Stimulated activated CD8-positive, alpha-beta memory T cell treated with anti-CD3 and anti-CD28 coated beads, Interleukin-7, amount 100 ng/mL, for 48 hours (primary cell): ENCODE measurements at regions not wholly inside any gene's neighbourhood (a gene's known extent, or its start where the extent isn't known, plus 50 kb on each side); places are given as distances from the start of the nearest gene placed in this dataset.

Experiments
- DNase-seq, 2 donors: peaks; one replicate each; pipeline ENCODE4 v3.0.0-alpha.2; 2020; ENCODE audit warnings: low read depth in 1 of 2; ENCODE audit errors: extremely low read depth in 1 of 2

DNA sequence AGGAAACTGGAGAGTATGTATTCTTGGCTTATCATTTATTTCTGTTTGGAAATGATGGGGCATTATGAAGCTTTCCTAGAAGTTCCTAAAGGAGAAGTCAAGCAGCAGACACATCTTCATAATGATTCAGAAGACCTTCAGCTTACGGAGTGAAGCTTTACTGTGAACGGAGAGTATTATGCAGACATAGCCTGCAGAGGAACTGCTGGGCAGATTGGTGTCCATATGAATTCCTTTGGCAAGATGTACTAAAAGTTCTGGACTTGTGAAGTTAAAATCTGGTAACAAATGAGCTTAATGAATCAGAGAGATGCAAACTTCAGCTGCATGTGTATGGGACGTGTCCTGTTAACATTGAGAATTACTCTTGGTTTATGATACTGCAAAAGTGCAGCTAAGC, 60.1 kb downstream of the NABP1 start:
- no peak for DNase-seq

DNA sequence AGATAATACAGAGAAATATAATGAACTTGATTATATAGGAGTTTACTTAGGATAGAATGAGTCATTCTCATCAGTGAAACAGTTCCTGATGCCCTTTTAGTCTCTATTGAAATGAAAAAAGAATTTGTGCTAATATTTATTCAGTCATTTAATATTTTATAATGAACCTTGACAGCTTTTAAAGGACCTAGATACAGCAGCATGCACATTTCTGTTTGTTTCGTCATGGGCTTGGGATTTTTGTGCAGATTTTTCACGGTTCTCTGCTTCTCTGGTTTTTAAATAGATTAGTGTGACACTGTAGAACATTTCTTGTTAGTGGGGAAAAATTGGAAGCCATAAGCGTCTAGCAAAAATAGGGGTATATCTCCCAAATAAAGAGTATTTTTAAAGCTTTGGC, 60.7 kb downstream of the NABP1 start:
- no peak for DNase-seq

DNA sequence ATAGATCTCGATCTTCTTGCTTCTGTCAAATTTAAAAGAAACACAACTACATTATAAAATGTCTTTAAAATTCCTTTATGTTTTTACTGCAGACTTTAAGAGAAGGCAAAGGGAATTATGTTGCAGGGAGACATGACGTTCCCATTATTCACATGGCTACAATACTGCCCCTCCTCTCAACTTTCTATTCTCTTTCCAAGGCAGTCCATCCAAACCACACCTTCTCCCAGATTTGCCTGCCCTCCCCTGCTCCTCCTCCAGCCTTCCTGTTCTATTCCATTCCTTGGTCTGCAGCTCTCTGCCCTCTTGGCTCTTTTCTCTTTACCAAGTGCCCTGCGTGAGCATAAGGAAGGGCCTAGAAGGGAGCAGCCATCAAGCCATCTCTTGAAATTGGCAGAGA, 61.3 kb downstream of the NABP1 start:
- DNase-seq = no peak

DNA sequence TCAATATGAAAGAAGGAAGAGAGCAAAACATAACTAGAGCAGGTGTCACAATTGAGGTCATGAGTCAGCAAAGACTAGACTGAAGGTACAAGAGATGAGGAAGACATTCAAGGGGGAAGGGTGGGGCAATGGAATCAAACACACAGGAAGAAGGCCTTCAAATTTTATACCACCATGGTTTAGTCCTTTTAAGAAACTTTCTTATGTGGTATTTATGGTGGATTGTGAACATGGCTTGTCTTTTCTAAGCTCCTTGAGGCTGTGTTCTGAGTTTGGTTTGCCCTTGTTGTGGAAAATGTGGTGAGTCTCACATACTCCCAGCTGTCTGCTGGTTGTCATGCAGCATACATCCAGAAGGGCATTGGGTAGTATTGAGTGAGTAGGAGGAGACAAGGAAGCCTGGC, 62.1 kb downstream of the NABP1 start:
- peak; percentile 1 to 17 for DNase-seq

DNA sequence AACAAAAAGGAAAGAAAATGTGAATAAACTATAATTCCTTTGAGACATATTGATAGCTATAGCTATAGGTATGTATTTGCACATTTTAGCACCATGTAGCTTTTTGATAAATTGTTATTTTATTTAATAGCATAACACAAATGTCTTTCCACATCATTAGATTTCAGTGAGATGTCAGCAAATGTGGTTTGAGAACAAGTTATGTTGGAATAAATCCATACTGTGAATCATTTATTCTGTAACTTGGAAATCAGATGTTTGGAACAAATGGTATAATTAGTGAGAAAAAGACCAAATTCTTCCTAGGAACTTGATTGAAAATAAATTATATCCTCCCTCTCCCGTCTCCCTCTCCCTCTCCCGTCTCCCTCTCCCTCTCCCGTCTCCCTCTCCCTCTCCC, 62.8 kb downstream of the NABP1 start:
- DNase-seq = no peak

DNA sequence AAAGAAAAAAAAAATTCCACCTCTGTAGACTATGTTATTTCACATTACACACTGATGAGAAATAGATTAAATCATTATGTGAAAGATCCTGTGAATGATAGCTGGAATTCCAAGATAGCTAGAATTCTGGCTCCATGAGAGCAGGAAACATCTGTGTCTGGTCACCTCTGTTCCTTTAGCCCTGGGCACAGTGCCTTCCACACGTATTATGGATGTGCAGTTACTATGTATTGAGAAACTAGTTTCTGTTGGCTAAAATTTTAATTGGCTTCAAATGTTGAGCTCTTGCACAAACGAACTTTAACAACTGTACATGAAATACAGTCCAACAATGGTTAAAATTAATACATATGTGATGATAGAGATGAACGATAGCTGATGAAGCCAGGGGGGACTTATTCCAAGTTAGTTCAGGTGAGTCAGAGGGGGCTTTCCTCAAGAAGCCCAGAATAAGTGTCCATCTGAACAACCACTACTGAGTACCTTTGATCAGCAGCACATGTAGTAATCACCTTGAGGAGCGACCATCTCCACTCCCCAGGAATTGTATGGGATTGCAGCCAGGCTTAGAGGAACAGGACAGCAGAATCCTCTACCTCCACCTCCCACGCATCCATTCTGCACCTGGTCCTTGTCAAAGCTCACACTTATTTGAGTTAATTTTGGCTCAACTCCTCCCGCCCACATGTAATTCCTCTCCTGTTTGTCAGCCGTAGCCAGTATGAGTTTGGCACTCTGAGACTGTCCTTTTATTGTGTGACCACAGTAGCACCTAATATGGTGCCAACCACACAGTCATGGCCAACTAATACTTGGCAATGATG, 68.6 kb downstream of the NABP1 start:
- no peak for DNase-seq

DNA sequence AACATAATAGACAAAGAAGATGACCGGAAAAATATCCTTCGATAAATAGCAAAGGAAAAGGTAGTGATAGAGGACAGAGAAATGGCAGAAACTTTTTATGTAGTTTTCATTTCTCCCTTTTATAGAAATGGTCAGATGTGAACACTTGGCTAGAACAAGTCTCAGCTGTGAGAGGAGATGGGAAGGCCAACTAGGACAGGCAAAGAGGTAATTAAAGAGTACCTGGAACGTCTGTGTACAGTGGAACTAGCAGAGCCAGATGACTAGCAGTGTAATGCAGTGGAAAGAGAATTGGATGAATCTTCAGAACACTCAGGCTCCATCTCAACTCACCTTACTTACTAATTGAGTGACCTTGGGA, 69.2 kb downstream of the NABP1 start:
- DNase-seq = no peak

DNA sequence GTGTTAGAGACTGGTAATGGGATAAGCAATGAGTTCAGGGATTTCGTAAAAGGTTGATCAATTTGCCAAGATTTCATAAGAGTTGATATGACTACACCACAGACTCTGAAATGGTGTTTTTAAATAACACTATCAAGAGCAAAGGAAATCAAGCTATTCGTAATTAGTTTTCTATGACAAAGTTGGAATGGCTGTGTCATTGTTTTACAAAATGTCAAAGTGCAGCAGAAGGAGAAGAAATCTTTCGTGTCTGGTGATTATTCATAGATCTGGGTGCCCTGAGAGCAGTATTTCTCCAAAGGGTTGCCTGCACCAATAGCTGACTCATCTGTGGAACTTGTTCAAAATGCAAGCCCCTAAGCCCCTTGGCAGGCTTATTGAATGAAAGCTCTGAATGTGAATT, 70.1 kb downstream of the NABP1 start:
- DNase-seq = no peak

DNA sequence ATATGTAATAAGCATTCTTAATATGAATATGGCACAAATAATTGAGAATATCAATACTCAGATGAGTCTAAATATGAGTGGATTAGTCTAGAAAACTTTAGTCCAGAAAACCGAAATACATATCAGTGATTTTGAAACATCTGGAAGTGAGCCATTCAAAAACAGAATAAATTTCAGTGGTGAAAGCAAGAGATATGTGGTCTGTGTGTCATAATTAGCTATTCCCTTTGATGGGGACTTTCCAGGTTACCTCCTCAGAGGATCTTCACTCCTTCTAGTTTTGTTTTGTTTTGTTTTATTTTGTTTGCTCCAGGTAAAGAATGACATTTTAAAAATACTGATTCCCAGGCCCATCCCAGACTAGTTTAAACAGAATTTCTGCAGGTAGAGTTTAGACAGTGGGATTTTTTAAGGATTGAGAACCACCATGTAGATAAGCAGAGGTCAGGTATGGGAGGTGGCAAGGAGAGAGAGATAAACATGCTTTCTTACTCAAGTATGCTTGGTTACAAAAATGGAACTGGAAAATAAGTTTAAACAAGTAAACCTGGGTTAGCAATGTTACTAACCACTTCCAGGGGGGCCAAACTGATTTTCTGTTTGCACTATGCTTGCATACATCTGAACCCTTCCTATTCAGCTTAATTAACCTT, 70.7 kb downstream of the NABP1 start:
- DNase-seq = no peak

DNA sequence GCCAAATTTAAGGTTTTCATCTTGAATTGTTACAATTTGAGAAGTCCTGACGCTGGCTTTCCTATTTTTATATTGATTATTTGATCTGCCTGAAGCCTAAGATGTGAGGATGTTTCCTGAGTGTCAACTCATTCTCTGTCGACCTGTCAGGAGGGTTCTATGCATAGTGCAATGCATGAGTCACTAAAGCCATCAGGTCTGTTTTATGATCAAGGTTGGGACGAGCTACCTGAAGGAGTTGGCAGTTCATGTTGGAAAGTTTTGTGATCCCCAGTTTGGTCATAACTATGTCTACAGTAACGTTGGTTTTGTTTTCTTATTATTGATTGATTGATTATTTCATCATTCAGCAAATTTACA, 71.2 kb downstream of the NABP1 start:
- no peak for DNase-seq

DNA sequence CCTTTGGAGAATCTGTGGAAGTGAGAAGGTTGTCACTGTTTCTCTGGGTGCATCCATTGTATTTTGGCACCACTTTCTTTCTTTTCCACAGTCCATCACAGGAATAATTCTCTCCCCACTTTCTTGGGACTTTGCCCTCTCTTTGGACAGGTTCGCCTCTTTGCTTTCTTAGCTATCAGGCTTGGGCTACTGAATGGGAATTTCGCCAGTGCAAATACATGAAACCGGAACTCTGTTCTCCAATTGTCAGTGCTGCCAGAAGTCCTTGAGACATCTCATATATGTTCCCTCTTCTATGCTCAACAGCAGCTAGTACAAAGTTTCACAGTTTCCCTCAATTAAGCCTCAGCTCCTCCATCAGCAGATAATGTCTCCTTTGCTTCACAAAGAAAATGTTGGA, 76.2 kb downstream of the NABP1 start:
- DNase-seq = no peak

DNA sequence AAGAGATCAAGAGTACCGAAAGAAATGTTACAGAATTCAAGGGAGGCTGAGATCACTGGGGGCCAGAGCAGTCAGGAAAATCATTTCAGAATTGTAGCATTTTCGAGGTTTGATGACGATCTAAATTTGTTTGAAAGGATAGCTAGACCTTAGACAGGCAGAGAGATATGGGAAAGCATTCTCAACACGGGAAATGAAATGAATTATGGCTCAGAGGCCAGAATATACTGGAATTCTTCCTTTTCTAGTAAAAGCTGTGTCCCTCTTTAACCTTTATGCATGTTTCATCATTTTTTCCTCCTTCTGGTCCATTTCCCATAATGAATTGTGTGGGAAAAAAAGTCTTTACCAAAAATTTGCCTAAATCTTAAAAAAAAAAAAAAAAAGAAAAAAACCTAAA, 78.8 kb downstream of the NABP1 start:
- no peak for DNase-seq

DNA sequence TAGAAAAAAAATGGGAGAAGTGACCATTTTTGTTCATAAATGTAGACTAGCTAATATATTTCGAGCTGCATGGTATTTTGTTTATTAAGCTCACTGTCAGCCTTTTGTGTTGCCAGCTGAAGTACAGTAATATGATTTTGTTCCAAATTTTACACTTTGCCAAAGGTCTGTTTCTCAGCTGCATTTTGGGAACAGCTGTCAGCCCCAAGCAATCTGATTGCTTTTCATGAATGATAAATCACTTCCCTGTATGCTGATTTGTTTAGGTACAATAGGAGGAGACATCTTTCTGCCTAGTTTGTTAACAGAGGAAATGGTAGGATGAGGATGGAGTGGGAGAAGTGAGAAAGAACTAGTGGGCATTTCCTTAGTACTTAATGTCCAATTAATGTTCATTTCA, 79.3 kb downstream of the NABP1 start:
- DNase-seq = no peak

DNA sequence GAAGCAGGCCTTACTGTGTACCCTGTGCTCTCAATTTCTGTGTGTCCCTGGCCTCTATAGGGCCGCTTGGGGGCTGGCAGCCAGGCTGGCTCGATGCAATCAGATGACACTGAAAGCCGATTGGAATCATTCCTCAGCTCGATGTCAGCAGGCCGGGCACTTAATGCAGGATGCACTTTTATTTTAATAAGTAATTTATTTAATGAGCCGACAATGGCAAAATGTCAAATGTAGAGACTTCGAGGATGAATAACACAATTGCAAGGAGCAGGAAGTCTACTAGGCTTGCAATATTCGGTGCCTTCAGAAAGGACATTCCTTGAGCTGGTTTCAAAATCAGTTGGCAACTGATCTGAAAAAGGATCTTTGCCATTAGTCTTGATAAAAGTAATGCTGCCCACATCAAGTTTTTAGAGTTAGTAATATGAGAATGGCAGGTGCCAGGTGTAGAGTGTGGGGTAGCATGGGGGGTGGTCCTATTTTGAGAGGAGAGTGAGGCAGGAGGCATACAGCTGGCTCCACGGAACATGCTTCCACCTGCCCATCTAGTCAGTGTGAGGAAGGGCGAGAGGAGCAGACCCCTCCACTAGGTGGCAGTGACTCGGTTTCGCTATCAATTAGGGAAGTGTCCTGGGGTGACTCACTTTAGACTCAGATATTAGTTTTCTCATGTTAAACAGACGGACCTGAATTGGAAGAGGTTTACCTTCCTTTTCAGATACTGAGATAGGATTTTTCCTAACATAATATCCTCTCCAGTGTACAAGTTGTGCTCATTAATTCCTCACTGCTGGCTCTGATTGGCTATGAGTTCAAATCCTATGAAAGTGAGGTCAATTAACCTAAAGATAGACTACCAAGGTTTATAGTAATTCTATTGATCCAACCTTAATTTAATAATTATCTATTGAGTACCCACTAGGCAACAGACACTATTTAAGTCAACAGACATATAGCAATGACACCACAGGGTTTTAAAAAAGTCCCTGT, 80.9 kb downstream of the NABP1 start:
- DNase-seq = peak in 1 of 2 donors; percentile 28

DNA sequence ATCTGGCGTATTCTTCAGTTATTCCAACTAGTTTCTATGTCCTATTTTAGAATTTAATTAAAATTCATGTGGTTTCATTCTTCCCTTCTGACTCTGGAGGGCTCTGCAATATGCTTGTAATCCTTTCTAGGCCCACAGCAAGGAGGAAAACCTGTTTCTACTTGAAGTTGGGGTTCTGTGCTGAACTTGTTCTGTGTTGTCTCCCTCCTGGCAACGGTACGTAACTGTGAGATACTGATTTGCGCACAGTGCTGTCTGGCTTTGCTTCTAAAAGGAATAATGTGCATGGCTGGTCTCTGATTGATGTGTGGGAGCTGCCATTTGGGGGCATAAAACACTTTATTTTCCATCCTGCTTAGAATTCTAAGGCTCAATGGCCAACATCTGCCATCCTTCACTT, 81.7 kb downstream of the NABP1 start:
- DNase-seq = no peak

DNA sequence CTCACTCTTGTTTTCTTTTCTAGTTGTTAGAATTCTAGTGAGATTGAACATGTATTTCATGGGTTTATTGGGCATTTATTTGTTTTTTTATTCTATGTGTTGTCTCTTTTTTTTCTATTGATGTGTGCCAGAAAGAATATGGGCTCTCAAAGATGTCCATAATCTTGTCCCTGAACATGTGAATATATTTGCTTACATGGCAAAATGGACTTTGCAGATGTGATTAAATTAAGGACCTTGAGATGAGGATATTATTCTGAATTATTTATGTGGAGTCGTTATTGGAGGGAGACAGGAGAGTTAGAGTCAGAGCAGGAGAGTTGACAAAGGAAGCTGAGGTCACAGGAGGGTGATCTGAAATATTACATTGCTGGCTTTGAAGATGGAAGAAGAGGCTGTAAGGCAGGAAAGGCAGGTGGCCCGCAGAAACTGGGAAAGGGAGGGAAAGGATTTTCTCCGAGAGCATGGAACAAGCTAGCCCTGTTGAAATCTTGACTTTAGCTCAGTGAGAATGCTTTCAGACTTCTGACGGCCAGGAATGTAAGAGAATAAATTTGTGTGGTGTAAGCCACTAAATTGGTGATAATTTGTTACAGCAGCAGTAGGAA, 82.8 kb downstream of the NABP1 start:
- DNase-seq = no peak

DNA sequence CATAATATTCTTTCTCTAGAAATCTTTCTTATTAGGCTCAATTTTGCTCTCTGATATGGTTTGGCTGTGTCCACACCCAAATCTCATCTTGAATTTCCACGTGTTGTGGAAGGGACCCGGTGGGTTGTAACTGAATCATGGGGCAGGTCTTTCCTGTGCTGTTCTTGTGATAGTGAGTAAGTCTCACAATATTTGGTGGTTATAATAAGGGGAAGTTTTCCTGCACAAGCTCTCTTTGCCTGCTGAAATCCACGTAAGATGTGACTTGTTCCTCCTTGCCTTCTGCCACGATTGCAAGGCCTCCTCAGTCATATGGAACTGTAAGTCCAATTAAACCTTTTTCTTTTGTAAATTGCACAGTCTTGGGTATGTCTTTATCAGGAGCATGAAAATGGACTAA, 73.8 kb downstream of the CAVIN2 start:
- no peak for DNase-seq

DNA sequence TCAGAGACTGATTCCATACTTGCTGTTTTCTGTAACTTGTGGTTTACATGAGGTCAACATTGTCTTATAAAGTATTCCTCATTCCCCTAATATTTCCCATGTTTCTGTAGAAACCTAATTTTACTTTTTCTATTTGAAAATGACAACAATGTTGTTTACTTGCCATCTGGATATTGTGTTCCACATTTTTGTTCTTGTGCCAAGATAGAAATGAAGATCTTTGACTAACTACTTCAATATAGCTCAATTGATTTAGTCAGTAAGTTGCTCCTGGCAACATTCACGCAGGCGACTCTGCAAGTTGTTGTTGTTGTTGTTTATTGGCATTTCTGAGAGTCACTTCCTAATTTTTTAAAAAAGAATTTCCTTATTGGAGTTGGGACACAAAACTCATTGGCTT, 69.5 kb downstream of the CAVIN2 start:
- DNase-seq = no peak

DNA sequence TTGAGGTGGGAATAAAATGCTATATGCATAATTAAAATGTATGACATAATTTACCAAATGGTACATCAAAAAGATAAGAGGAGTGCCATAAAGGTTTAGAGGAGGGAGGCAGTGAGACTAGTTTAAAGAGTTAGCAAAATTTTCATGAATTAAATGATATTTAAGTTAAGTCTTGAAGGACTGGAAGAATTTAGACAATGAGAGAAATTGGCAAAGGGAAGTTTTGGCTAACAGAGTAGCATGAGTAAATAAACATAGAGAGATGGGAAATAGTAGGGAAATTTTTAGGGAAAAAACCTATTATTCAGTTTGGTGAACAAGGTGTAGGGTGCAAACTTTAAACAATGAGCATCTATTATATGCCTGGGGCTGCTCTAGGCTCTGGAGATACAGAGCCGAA, 68.8 kb downstream of the CAVIN2 start:
- DNase-seq = no peak

DNA sequence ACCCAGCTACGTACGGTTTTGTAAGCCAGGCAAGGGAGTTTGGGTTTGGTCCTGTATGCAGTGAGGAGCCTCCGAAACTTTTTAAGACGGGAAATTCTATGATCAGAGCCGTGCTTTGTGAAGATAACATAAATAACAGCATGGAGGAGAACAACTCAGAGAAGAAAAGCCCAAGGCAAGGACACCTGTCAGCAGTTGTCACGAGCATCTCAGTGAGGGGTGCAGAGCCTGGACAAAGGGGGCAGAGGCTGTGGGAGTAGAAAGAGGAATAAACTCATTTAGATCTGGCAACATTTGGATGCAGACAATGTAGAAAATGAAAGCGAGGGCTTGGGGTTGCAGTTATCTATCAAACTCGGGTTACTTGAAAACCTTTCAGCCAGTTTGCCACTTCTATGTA, 64.5 kb downstream of the CAVIN2 start:
- DNase-seq = no peak

DNA sequence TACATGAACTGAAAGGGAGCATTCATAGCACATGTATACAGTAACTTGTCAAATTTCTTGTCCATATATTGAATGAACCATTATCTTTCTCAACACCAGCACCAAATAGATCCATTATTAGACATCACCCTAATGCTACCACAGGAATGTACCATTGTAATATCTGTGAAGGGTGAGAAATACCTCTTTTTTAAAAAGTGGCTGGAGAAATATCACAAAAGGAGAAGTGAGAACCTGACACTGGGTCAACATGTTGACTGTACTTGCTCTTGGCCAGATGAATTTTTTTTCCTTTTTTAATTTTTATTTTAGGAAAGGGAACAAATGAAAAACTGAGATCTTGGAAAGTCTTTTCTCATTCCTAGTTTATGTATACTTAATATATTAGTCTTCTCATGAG, 63.5 kb downstream of the CAVIN2 start:
- DNase-seq = no peak
